SJCRH30 (cell line): ENCODE measurements at regions not wholly inside any gene's neighbourhood (a gene's known extent, or its start where the extent isn't known, plus 50 kb on each side); places are given as distances from the start of the nearest gene placed in this dataset.

Experiments used
- DNase-seq, 2 experiments: peaks; one replicate each; pipeline ENCODE4 v3.0.0-alpha.2; 2015 to 2020
- H3K27ac ChIP-seq: fragments of 250-450 bp; sonication (Bioruptor Pico); 2 replicates; pipeline ENCODE4 v1.5.1; 2020; ENCODE audit warnings: mild to moderate bottlenecking, moderate library complexity
- H3K27me3 ChIP-seq: fragments of 250-450 bp; sonication (Bioruptor Pico); 2 replicates; pipeline ENCODE4 v1.5.1; 2020; ENCODE audit warnings: mild to moderate bottlenecking, moderate library complexity
- H3K36me3 ChIP-seq: fragments of 250-450 bp; sonication (Bioruptor Pico); 2 replicates; pipeline ENCODE4 v1.5.1; 2020; ENCODE audit warnings: mild to moderate bottlenecking, moderate library complexity
- H3K4me1 ChIP-seq: fragments of 250-450 bp; sonication (Bioruptor Pico); 2 replicates; pipeline ENCODE4 v1.5.1; 2020; ENCODE audit warnings: mild to moderate bottlenecking, moderate library complexity
- H3K4me3 ChIP-seq: fragments of 250-450 bp; sonication (Bioruptor Pico); 2 replicates; pipeline ENCODE4 v1.5.1; 2020; ENCODE audit warnings: mild to moderate bottlenecking, moderate library complexity
- H3K9me3 ChIP-seq: fragments of 250-450 bp; sonication (Bioruptor Pico); replicated peaks from 2 replicates; pipeline ENCODE4 v1.5.1; 2020; ENCODE audit warnings: mild to moderate bottlenecking, moderate library complexity

- no peaks in the 10 kb centered on the region for H3K4me1 ChIP-seq
- no peaks in the 10 kb centered on the region for H3K36me3 ChIP-seq
- H3K27ac ChIP-seq = no peak overlapping the region
- DNase-seq = no peak
- H3K4me3 ChIP-seq = no peak overlapping the region
- H3K27me3 ChIP-seq = no peaks in the 10 kb centered on the region
- no peaks in the 10 kb centered on the region for H3K9me3 ChIP-seq
Observed at GRCh38 chr4:181757098-181757497, 486.1 kb upstream of the TENM3 start.

- Histone ChIP-seq H3K36me3 (no peaks in the 10 kb centered on the region), H3K4me1 (no peaks in the 10 kb centered on the region), H3K27ac (no peak overlapping the region), H3K27me3 (no peaks in the 10 kb centered on the region), H3K9me3 (no peaks in the 10 kb centered on the region), H3K4me3 (no peak overlapping the region)
- no peak for DNase-seq
Observed at GRCh38 chr4:181757910-181758660, 485.1 kb upstream of the TENM3 start.

- Histone ChIP-seq H3K36me3 (no peaks in the 10 kb centered on the region), H3K4me1 (no peaks in the 10 kb centered on the region), H3K4me3 (no peak overlapping the region), H3K9me3 (no peaks in the 10 kb centered on the region), H3K27ac (no peak overlapping the region), H3K27me3 (no peaks in the 10 kb centered on the region)
- no peak for DNase-seq
Observed at GRCh38 chr4:181760560-181760959, 482.6 kb upstream of the TENM3 start.

GRCh38 chr4:181761156-181761555, 482.0 kb upstream of the TENM3 start:
- no peak for DNase-seq
- Histone ChIP-seq H3K36me3 (no peaks in the 10 kb centered on the region), H3K4me1 (no peaks in the 10 kb centered on the region), H3K9me3 (no peaks in the 10 kb centered on the region), H3K4me3 (no peak overlapping the region), H3K27ac (no peak overlapping the region), H3K27me3 (no peaks in the 10 kb centered on the region)

GRCh38 chr4:181766061-181766548, 477.1 kb upstream of the TENM3 start:
- no peaks in the 10 kb centered on the region for H3K27me3 ChIP-seq
- no peak for DNase-seq
- H3K4me3 ChIP-seq = no peak overlapping the region

GRCh38 chr4:181770971-181771370, 472.2 kb upstream of the TENM3 start:
- Histone ChIP-seq H3K4me3 (no peak overlapping the region), H3K4me1 (no peaks in the 10 kb centered on the region), H3K36me3 (no peaks in the 10 kb centered on the region), H3K9me3 (no peaks in the 10 kb centered on the region), H3K27ac (no peak overlapping the region), H3K27me3 (no peaks in the 10 kb centered on the region)
- DNase-seq = no peak

More at GRCh38 chr4:181766061-181766548, 477.1 kb upstream of the TENM3 start:
- Histone ChIP-seq H3K4me1 (no peaks in the 10 kb centered on the region), H3K27ac (no peak overlapping the region), H3K36me3 (no peaks in the 10 kb centered on the region), H3K9me3 (no peaks in the 10 kb centered on the region)

GRCh38 chr4:181775298-181775697, 467.9 kb upstream of the TENM3 start:
- H3K4me1 ChIP-seq = no peaks in the 10 kb centered on the region
- no peaks in the 10 kb centered on the region for H3K9me3 ChIP-seq
- no peaks in the 10 kb centered on the region for H3K27me3 ChIP-seq
- H3K36me3 ChIP-seq = no peaks in the 10 kb centered on the region
- no peak overlapping the region for H3K4me3 ChIP-seq
- no peak overlapping the region for H3K27ac ChIP-seq
- no peak for DNase-seq

- Histone ChIP-seq H3K27me3 (no peaks in the 10 kb centered on the region), H3K27ac (no peak overlapping the region), H3K9me3 (no peaks in the 10 kb centered on the region), H3K36me3 (no peaks in the 10 kb centered on the region), H3K4me1 (no peaks in the 10 kb centered on the region), H3K4me3 (no peak overlapping the region)
- no peak for DNase-seq
Observed at GRCh38 chr4:181776264-181777054, 466.7 kb upstream of the TENM3 start.

- DNase-seq = no peak
- no peaks in the 10 kb centered on the region for H3K36me3 ChIP-seq
- no peak overlapping the region for H3K4me3 ChIP-seq
- no peaks in the 10 kb centered on the region for H3K9me3 ChIP-seq
- H3K4me1 ChIP-seq = no peaks in the 10 kb centered on the region
- no peak overlapping the region for H3K27ac ChIP-seq
- H3K27me3 ChIP-seq = no peaks in the 10 kb centered on the region
Observed at GRCh38 chr4:181777518-181777917, 465.7 kb upstream of the TENM3 start.

- no peak overlapping the region for H3K27ac ChIP-seq
- DNase-seq = no peak
- H3K36me3 ChIP-seq = no peaks in the 10 kb centered on the region
- no peaks in the 10 kb centered on the region for H3K4me1 ChIP-seq
- H3K4me3 ChIP-seq = no peak overlapping the region
- H3K27me3 ChIP-seq = no peaks in the 10 kb centered on the region
- no peaks in the 10 kb centered on the region for H3K9me3 ChIP-seq
Observed at GRCh38 chr4:181784881-181785280, 458.3 kb upstream of the TENM3 start.

GRCh38 chr4:181792641-181793040, 450.6 kb upstream of the TENM3 start:
- Histone ChIP-seq H3K4me3 (no peak overlapping the region), H3K4me1 (no peaks in the 10 kb centered on the region), H3K27ac (no peak overlapping the region), H3K9me3 (no peaks in the 10 kb centered on the region), H3K27me3 (no peaks in the 10 kb centered on the region), H3K36me3 (no peaks in the 10 kb centered on the region)
- DNase-seq = no peak

- Histone ChIP-seq H3K9me3 (no peaks in the 10 kb centered on the region), H3K36me3 (no peaks in the 10 kb centered on the region), H3K27me3 (no peaks in the 10 kb centered on the region), H3K4me1 (no peaks in the 10 kb centered on the region), H3K27ac (no peak overlapping the region), H3K4me3 (no peak overlapping the region)
- DNase-seq = peak in 1 of 2 experiments; percentile 3
Observed at GRCh38 chr4:181793096-181793495, 450.1 kb upstream of the TENM3 start.

GRCh38 chr4:181796502-181796901, 446.7 kb upstream of the TENM3 start:
- Histone ChIP-seq H3K9me3 (no peaks in the 10 kb centered on the region), H3K27ac (no peak overlapping the region), H3K36me3 (no peaks in the 10 kb centered on the region), H3K4me3 (no peak overlapping the region), H3K4me1 (no peaks in the 10 kb centered on the region), H3K27me3 (no peaks in the 10 kb centered on the region)
- no peak for DNase-seq

- Histone ChIP-seq H3K9me3 (no peaks in the 10 kb centered on the region), H3K36me3 (no peaks in the 10 kb centered on the region), H3K27ac (no peak overlapping the region), H3K4me3 (no peak overlapping the region), H3K27me3 (no peaks in the 10 kb centered on the region), H3K4me1 (no peaks in the 10 kb centered on the region)
- no peak for DNase-seq
Observed at GRCh38 chr4:181798536-181798935, 444.7 kb upstream of the TENM3 start.

- no peak overlapping the region for H3K4me3 ChIP-seq
- H3K4me1 ChIP-seq = no peaks in the 10 kb centered on the region
- no peaks in the 10 kb centered on the region for H3K9me3 ChIP-seq
- no peaks in the 10 kb centered on the region for H3K27me3 ChIP-seq
- DNase-seq = no peak
- H3K27ac ChIP-seq = no peak overlapping the region
- no peaks in the 10 kb centered on the region for H3K36me3 ChIP-seq
Observed at GRCh38 chr4:181799561-181800069, 443.6 kb upstream of the TENM3 start.
